T-helper 2 cell (primary cell): ENCODE measurements at regions not wholly inside any gene's neighbourhood (a gene's known extent, or its start where the extent isn't known, plus 50 kb on each side); places are given as distances from the start of the nearest gene placed in this dataset.
"Not testable (repeated sequence)": the region's sequence is repeated elsewhere in the genome, so short reads cannot be mapped to it uniquely, and the experiment has no call there.

Experiments used
- DNase-seq, 5 experiments: peaks; one replicate each; pipeline versions ENCODE4 v3.0.0 to v3.0.0-alpha.2; 2012 to 2022

DNA sequence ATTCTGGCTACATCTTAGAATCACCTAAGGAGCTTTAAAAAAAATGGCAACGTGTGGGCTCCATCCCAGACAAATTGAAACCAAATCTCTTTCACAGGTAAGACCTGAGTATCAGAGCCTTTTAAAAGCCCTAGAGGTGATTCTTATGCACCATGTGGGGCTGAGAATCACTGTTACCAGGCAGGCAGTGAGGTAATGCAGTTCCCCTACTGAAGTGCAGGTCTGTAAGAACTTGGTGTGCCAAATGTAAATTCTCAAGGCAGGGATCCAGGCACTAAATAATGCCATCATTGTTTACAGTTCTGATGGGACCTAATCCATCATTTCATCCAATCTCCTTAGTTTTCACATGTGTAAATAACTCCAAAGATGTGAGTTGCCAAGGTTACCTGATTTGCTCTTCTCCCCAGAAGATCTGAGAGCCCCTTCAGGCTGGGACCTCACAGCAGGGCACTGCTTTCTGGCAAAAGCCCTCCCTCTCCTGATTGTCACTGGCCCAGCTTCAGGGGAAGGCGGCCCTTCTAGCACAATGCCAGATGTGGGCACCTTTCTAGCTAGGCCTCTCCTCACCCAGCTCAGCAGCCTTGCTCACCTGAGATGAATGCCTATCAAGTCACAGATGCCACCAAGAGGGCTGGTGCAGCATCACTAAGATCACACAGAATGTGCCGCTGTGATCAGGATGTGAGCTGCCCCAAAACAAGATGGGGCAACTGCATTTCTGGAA, 73.6 kb upstream of the RGPD5 start:
- no peak for DNase-seq

GRCh38 chr2:109721135-109721534, 73.0 kb upstream of the RGPD5 start:
- DNase-seq = no peak

- no peak for DNase-seq
Measured at GRCh38 chr2:109721626-109722025, 72.5 kb upstream of the RGPD5 start.

- no peak for DNase-seq
Measured at GRCh38 chr2:109722026-109722425, 72.1 kb upstream of the RGPD5 start.

GRCh38 chr2:109722640-109723039, 71.5 kb upstream of the RGPD5 start:
- DNase-seq = not testable (repeated sequence)

GRCh38 chr2:109723153-109723552, 71.0 kb upstream of the RGPD5 start:
- DNase-seq = not testable (repeated sequence)

GRCh38 chr2:109724533-109725460, 69.3 kb upstream of the RGPD5 start:
- DNase-seq = no peak

DNA sequence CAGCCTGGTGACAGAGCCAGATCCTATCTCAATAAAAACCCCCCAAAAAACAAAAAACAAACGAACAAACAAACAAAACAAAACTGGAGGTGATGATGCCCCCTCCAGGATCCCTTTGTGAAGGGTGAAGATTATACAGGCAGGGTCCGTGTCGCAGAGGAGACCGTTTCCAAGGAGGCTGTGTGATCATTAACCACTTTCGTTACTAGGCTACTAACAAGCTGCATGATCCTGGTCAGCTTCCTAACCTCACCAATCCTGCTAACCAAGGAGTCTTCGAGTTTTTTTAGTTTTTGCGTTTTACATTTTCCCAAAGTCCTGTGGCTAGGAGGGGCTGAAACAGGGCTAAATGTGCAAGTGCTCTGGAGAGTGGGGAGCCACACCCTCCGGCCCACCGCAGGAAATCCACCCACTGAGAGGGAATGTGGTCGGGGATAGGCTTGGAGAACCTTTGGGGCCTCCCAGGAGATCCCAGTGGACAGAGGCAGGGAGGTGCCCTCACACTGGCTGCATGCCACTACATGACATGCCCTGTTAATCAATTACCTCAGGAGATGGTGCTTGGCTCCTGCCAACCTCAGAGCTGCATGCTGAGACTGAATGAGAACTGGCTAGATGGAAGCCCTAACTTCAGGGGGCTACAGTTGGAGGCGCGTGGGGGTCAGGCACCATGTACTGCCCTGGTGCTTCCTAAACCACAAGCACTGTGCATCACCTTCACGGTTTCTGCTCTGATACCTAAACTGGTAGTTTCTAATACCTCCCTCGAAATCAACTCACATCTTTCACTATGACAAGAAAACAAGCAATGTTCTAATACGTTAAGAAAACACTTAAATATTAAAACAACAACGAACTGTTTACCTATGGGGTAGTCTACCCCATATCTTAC, 67.5 kb upstream of the RGPD5 start:
- peak in 1 of 5 experiments; percentile 26 for DNase-seq

DNA sequence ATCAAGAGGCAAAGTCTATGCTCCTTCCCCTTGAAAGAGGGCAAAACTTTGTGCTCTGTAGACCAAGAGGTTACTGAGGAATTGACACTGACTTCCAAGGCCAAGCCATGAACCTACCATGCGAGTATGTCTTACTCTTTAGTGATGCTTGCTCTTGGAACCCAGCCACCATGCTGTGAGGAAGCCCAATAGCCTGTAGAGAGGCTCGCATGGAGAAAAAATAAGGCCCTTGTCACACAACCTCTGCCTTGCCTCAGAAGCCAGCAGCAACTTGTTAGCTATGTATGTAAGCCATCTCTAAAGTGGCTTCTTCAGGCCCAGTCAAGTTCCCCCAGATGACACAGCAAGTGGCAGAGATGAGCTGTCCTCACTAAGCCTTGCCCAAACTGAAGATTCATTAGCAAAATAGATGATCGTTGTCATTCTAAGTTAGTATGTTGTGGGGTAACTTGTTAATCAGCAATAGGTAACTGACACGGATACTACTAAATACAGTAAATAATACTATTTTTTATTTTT, 66.1 kb upstream of the RGPD5 start:
- peak in 1 of 5 experiments; percentile 34 for DNase-seq

DNA sequence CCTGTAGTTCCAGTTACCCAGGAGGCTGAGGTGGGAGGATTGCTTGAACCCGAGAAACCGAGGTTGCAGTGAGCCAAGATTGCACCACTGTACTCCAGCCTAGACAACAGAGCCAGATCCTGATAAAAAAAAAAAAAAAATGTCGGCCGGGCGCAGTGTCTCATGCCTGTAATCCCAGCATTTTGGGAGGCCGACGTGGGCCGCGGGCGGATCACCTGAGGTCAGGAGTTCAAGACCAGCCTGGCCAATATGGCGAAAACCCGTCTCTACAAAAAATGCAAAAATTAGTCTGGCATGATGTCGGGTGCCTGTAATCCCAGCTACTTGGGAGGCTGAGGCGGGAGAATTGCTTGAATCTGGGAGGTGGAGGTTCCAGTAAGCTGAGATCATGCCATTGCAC, 60.4 kb upstream of the RGPD5 start:
- DNase-seq = not testable (repeated sequence)

DNA sequence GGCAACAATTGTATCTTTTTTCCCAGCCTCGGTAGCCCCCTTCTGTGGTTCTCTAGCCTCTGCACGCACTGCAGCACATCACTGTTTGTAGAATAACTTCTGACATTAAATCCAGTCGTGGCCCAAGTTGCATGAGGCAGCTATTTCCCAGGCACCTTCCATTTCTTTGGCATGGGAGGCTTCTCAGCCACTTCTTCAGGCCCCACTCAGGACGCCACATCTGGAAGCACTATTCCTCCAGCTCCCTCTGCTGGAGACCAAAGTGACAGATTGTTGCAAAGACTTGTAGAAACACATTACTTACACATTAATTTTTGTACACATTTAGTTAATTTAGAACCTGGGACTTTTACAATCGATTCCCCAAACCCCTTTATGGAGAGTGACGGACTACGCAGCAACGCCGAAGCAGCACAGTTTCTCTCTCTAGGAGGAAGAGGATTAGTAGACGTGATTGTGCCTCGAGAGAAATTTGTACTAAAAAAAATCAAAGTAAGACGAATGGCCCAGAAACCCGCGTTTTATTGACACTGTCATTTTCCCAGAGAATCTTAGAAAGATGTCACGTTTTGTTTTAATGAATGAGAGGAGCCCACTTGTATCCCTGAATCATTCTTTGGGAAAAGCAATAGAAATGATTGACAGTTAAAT, 57.8 kb upstream of the RGPD5 start:
- peak in 1 of 5 experiments; percentile 59 for DNase-seq
